ENCODE measurements at regions not wholly inside any gene's neighbourhood (a gene's known extent, or its start where the extent isn't known, plus 50 kb on each side); places are given as distances from the start of the nearest gene placed in this dataset.

DNA sequence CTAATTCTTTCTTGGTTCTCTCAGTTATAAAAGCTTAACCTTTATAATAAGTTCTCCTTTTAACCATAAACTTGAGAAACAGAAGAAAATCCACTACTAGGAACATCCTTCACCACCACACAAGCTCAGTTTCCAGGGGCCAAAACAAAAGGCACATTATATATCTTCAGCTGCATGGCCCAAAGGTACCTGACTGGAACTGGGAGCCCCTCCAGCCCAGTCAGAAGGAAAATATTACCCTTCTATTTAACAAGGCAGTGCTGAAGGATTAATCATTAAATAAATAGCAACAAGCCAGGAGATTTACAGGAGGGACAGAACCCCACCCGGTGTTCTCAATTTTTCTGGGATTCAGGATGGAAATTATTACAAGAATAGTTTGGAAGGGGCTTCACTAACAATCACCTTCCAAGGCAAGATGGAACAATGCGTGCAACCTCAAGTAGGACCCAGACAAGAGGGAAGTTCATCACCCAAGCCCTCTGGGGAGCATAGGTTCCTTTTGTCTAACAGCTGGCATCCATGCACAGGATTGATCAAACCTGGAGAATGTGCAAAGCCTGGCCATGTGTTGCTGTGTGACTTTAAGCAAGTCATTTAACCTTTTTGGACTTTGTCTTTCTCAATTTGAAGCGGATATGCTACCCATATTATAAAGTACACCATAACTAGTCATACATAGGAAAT lies 159.6 kb upstream of the SETBP1 start:
- DNase-seq, result no peak

DNA sequence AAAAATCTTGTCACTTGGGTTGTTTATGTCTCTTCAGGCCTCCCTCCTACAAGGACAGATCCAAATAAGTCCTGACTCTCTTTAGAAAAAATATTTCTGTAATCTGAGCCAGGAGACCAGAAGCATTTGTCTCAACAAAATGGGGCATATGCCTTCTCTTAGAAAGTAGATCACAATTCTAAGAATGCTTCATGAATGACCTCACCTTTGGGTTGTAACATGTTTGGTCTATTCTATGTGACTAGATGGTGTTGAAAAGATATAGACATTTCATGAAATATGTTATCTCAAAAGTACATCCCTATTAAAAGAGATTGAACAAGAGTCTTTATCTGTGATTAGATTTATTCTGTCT lies 159.0 kb upstream of the SETBP1 start:
- no peak for DNase-seq

DNA sequence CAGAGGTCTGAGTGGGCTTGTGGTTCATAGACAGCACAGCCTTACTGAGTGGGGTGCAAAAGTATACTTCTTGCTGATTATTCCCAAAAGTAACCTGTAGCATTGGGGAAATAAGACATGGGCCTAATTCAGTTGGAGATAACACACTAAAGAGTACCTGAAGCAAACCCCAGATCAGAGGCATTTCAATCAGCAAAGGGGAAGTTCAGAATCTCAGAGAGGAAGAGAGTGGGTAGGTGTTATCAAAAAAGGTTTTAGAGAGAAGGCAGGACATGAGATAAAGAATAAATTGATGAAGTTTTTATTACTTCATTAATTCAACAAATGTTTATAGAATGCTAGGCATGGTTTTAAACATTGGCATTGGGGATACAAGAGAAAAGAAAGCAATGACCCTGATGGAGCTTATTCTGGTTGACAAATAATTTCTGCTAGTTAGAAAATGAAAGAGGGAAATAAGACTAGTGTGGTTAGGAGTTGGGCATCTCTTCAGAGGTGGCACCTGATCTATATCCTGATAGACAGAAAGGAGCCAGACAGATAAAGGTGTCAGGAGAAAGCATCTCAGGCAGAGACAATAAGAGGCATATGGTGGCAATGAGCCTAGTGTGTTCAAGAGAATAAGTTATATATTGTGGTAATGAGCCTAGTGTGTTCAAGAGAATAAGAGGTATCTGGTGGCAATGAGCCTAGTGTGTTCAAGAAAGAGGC lies 153.8 kb upstream of the SETBP1 start:
- DNase-seq, result no peak

DNA sequence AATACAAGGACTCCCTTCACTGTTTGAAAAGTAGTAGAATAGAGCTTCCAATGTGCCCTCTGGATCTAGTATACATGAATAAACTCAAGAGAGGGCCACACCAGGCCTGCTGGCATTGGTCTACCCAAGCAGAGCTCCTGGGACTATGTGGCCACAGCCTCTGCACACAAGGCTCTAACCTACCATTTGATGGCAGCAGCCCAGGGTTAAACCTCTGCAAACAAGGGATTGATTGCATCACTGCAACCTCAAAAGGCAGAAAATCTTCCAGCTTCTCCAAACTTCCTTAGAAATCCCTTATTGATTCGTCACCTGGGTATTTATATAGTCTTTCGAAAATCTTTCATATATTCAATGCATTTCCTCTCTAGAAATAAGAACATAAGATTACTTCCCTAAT lies 147.6 kb upstream of the SETBP1 start:
- DNase-seq, result no peak

DNA sequence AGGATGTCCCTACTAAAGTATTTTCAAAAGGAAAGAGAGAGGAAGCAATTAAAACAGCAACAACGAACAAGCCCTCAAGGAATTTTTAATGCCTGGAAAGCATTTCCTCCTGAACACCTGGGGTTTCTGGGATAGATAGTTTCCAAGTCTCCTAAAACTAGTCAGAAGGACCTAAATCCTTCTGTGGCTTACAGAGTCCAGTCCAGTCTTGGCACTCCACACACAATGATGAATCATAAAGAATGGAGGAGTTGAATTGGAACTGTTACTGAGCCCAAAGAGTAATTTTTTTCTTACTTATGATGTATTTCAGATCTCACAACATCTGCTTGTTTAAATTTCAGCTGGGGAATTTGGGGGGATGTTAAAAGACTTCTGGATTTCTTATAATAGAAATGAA lies 144.6 kb upstream of the SETBP1 start:
- no peak for DNase-seq

DNA sequence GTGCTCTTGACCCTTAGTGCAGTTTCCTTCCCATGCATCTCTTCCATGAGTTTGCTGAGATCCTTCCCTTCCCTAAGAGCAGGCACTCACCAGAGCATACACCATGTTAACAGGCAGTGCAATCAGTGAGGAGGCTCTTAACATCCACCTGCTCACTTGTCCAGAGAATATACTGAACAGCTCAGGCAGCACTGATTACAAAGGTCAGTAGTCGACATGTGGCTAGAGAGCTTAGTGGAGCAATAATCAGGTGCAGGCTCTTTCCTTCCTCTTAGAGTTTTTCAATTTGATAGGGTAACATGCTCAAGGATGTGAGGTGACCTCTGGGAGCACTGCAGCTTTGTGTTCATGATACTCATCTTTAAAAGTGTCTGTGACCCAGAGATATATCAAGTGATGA lies 144.1 kb upstream of the SETBP1 start:
- DNase-seq, result no peak

DNA sequence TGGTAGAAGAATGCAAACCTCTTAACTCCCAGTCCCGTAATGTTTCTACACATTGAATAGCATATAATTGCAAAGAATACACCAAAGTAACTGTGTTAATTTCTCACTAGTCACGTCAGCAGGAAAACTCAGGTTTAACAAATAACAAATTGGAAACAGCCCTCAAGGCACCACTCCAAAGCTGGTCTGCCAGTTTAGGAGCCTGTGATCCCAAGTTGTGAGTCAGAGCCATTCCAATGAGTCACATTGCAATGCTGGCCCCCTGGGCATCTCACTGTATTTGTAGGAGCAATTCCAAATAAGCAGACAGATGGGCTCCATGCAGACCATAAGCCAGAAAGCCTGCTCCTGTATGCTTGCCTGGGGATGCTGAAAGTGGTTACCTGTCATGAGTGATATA lies 143.2 kb upstream of the SETBP1 start:
- DNase-seq, result no peak

DNA sequence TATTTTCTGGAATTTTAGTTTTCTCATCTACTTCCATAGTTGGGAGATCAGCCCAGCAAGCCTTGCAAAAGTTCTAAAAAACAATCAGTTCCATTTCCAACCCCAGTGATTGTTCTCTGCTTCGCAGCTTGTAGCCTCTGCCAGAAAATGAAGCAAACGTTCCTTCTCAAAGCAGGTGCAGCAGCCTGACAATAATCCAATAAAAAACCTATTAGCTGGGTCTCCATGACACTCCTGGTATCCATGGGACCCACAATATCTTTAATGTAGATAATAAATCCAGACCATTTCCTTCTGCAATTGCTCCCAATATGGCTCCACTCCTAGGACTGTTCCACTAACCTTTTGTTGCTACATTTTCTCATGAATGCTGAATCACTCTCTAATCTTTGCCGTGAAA lies 140.8 kb upstream of the SETBP1 start:
- DNase-seq, result no peak

DNA sequence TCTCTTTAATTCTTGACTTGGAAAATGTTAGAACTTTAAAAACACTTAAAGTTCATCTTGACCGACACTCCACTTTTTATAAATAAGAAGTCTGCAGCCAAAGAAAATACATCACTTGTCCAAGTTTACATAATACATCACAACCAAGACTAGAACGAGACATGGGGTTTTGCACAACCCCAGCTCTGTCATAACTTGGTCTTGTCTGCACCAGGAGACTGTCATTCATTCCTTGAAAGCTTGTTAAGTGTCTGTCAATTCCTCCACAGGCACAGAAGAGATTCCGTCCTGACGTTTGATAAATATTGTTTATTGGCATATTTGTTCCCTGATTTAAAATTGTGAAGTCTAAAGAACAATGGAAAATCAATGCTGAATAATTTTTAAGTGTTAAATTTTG lies 139.5 kb upstream of the SETBP1 start:
- DNase-seq, result no peak

DNA sequence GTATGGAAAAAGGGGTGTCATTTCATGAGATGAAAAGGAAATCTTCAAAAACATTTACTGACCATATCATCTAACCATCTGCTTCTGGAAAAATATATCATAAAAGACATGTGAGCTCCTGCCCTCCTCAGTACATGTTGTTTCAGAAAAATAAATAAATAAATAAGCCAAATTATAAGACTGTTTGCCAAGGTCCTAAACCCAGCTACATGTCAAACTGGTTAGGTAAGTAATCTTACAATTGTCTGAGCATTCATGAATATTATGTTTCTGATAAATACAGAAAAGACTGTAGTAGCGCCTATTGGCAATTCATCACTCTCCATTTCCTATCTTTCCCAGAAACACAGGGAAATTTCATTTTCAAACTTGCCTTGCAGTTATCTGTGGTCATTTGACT lies 138.9 kb upstream of the SETBP1 start:
- no peak for DNase-seq

DNA sequence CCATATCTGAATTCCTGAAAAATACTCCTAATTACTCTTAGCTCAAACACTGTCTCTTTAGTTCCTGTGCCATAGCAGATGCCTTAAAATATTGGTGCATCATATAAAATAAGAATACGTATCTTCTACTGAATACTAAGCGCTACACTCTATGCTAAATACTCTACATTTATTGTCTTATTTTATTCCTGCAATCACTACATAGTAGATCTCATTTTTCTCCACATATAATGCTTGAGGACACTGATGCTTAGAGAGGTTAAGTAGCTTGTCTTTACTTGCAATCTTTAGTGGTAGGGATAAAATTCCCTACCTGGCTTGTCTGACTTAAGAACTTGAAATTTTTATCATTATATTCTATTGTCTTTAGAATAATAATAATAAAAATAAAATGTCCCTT lies 137.3 kb upstream of the SETBP1 start:
- no peak for DNase-seq

DNA sequence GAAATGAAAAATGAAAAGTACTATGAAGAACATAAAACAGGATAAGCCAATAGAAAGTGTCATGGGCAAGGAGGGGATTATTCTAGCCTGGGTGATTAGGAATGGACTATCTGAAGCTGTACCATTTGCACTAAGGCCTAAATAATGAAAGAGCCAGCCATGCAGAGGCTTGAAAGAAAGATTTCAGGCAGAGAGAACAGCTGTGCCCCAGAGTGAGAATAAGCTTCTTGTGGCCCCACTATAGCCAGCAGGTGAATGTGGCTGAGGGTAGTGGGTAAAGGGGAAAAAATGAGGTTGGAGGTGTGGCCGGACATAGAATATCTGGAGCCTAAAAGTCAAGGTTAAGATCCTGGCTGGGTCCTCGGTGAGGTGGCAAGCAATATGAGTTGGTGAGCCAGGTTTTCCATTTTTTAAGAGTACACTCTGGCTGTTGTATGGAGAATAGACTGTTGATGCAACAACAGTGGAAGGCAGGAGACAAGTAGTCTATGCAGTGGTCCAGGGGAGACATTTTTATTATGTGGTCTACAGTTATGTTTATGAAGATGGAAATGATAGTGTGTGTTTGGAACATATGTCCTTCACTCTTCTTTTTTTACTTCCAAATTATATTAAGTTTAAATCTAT lies 135.2 kb upstream of the SETBP1 start:
- no peak for DNase-seq

DNA sequence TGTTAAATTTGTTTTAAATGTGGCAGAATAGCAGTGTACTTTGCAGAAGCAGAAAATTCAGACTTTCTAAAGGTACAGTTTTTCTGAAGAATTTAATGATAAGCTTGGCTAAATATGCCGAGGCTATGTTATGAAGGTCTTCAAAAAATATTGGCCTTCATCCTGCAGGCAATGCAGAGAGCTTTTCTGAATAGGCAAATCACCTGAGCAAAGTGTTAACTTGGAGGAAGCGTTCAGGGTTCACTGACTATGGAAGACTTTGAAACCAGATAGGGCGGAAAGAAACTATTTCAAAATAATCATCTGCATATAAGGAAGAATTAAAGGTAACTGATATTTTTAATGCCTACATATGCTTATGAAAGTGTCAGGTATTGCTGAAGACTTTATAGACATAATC lies 133.7 kb upstream of the SETBP1 start:
- DNase-seq, result no peak

DNA sequence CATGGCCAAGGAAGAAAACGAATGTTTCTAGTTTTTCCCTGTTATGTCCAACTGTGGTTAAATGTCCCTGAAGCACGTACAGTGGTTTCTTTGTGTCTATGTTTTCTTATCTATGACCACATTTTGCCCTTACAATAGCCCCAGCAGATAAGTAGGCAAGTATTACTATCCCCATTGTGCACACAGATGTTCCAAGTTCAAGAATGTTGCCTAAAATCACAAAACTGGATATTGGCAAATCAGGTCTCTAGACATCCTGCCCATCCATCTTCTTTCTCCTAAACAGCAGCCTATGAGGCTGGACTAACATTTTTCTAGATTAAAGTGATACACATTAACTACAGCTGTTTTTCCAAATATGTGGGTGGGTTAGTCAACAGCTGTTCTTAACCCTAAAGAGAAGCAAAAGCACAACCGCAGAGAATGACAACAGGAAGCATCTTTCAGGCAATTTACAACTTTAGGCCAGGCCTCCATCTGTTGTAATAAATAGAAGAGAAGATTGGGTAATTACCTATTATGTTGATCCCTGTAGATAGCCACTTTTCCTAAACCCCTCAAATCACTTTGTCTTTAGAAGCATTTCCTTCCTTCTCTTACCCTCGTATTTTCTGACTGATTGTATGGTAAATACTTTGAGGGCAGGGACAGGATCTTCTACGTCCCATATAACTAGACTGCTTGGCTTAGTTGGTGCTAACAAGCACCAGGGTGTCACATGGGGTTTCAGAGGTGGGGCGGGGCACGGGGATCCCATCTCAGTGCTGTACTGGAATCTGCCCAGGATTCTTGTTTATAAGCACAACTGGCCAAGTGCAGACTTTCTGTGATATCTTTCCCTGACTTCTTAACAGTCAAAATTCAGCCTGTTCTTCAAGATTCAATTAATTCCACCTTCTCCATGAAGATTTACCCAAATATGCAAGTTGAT lies 132.1 kb upstream of the SETBP1 start:
- no peak for DNase-seq

DNA sequence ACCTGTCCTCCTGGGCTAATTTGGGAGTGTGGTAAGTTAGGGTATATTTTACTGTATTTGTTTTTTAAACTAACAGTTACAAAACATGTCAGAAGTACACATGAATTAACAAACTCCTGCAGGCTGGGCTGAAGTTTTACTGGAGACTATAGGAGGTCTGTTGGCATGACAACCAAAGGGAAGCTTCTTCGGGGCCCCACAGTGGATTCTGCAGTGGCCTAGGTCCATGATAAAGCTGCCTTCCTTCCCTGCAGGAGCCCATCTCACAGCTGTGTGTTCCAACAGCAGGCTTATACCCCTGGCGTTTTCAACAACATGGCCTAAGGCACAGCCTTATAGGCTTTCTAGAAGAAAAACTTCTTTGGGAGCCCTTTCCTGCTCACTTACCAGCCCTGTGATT lies 128.0 kb upstream of the SETBP1 start:
- DNase-seq, result no peak

DNA sequence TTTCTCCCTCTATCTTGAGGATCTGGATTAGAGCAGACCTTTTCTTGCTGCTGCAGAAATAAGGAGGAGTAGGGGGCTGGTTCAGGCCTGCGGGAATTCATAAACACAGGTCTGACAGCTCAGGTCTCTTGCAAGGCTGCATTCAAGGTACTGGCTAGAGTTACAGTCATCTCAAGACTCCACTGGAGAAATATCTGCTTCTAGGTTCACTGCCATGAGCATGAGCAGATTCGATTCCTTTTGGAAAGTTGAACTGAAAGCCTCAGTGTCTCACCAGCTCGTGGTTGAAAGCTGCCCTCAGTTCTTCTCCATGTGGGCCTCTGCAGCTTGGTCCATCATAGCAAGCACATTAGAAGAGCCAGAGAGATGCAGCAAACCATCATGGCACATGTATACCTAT lies 124.4 kb upstream of the SETBP1 start:
- DNase-seq, result no peak

DNA sequence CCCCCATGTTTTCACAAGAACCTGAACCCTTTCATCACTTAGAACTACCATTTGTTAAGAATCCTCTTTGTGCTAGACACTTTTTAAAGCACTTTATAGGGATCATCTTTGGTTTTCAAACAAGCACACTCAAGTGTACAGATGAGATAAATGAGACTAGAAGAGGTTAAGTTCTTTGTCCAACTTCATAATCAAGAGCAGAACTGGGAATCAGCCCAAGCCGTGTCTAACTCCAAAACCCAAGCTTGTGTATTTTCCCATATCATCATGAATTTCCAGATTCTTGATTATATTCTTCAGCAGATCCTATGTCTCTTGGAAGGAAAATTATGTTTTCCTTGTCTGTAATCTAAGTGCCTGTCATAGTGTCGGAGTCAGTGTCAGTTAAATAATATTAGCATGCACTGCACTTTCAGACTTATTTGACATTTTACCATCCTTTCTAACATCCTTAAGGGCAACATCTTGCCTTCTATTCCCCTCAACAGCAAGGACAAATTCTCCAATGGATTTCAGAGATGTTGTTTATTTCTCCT lies 123.0 kb upstream of the SETBP1 start:
- no peak for DNase-seq

DNA sequence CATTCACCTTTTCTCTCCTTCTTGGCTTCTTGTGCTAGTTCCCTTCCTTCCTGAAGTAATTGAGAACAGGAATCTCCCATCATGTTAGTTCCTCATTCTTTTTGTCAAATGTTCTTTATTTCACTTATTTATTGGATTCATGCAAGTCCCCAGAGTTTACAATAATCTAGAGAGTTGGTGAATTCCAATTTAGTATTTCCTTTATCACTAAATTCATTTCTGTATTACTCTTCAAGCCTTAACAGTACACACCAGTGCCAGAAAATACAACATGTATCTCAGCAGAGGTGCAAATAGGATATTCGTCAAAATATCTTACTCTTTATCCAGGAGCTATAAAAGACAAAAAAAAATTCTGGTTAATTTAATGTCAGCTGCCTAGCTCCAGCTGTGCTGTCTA lies 121.9 kb upstream of the SETBP1 start:
- DNase-seq, result no peak

DNA sequence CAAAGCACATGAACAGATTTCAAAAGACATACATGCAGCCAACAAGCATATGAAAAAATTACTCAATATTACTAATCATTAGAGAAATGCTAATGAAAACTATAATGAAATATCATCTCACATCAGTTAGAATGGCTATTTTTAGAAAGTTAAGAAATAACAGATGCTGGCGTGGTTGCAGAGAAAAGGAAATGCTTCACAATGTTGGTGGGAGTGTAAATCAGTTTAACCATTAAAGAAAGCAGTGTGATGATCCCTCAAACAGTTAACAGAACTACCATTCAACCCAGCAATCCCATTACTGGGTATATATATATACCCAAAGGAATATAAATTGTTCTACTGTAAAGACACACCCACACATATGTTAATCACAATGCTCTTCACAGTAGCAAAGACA lies 117.7 kb upstream of the SETBP1 start:
- no peak for DNase-seq

DNA sequence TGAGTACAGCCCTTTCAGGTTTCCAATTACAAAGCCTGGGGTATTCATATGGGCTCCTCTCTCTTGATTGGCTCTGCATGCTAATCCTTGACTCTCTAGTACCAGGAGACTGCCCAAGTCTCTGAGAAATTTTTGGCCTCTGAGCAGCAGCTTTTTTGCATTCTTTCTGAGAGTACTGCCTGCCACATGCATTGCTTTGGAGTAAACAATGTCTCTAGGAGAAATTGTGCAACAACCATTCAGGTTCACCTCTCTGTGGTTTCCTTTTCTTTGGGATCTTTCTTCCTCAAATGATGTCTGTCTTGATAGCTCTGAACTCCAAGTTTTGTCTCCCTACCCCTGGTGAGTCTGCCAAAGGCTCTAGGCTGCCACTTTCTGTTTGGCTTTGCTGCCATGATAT lies 115.8 kb upstream of the SETBP1 start:
- no peak for DNase-seq

DNA sequence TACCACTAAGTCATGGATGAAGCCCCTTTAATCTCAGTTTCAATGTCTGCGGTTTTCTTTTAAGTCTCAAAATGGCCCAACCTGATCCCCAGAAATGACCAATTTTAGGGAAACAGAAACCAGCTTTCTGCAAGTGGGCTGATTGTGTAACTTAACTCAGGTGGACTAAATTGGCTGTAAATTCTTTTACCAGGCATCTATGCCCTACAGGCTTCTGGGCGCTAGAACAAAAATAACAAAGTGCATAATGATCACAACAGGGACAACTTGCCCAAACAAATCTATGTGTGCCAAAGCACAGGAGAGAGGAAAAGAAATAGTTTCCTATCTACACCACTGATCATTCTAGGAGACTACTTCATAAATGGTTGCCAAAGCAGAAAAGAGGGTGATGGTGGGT lies 112.3 kb upstream of the SETBP1 start:
- DNase-seq, result no peak

DNA sequence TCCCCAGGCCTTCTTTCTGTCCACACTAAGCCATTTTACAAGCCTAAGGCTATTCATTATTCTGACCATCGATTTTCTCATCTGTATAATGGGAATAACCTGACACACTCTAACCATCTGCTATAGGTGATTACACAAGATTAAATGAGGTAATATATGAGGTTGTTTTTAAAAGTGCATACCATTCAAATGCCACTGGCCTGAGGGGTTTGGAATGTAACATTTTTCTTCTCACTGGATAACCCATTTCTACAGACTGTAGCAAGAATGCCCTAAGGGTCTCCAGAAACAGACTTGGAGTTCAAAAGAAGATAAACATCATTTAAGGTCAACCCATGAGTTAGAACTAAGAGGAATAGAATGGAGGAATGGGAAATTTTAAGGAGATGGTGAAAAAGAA lies 111.7 kb upstream of the SETBP1 start:
- DNase-seq, result no peak

DNA sequence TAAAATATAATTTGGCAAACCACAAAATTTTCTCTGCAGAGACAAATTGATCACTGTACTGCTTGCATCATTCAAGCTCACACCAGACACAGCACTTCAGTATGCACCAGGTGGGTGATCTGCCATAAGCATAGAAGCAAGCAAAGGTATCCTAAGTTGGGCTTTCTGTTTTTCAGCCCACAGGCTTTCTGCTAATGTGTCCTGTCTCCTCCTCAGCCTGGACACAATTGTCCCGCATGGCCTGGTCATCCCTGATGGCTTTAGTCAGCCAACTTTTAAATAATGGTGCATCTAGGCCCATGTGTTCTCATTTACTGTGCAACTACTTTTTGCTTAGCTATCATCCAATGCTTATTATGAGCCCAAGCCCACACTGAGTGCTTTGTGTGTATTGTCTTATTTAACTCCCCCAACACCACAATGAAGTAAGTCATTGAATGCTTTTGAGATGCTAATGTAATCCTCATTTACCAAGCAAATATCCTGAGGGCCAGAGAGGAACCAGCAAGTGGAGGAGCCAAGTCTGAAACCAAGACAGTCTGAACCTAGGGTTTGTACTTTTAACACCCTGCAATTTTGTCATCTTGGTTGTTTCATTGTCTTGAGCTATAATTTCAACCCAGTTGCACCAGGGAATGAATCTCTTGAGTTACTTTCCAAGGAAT lies 111.2 kb upstream of the SETBP1 start:
- DNase-seq, result no peak

All from GDM1 (cell line).